HG02759 (cell line): ENCODE measurements at regions not wholly inside any gene's neighbourhood (a gene's known extent, or its start where the extent isn't known, plus 50 kb on each side); places are given as distances from the start of the nearest gene placed in this dataset.
"Not testable (repeated sequence)": the region's sequence is repeated elsewhere in the genome, so short reads cannot be mapped to it uniquely, and the experiment has no call there.

Experiments
- ATAC-seq: cut with Tn5 transposase; IDR thresholded peaks from one replicate; pipeline ENCODE4 v1.9.1; 2021; ENCODE audit warnings: mild to moderate bottlenecking, moderate library complexity; ENCODE audit not compliant: unreplicated experiment

DNA sequence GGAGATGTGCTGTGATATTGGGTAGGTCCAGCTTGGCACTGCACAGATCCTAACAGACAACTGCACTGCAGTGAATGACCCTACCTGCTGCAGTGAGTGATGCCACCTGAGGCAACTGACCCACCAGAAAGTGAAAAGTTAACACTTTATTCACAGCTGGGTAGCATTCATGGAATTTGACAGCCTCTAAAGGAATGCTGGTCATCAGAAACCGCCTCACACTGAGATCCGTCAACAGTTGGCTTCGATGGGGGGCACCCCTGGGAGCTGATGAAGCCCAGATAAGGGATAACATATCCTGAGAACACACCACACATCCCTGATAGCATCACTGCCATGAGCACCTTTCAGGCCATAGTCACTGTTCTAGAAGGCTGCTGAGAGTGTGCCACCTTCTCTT, 272.4 kb upstream of the CRY1 start:
- ATAC-seq = no peak

DNA sequence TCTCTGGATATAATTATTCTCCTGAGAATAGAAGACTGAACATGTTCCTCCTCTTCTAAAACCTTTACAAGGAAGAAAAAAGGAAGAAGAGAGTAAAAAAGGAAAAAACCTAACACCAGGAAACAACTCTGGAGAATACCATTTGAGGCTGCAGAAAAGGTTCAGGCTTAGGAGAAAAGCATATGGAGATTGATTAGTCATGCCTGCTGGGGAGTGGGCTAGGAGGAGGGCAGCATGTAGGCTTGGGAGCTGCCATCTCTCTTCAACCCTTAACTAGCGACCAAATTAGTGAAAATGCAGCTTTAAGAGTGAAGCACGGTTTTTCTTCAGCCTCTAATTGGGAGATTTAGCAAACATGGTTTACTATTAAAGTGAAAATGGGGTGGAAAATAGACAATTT, 273.0 kb upstream of the CRY1 start:
- ATAC-seq = no peak

DNA sequence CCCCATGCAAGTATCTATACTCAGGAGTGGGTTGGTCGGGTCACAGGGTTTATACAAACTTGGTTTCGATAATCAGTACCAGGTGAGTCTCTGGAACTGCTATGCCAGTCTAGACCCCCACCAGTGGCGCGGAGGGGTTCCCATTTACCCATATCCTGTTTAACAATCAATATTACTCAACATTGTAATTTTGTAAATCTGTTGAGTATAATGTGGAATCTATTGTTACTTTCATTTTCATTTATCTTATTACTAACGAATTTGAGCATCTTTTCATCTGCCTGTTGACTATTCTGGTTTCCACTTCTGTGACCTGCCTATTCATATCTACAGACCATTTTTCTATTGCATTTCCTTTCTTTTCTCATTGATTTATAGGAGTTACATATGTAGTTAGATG, 275.2 kb upstream of the CRY1 start:
- no peak for ATAC-seq

DNA sequence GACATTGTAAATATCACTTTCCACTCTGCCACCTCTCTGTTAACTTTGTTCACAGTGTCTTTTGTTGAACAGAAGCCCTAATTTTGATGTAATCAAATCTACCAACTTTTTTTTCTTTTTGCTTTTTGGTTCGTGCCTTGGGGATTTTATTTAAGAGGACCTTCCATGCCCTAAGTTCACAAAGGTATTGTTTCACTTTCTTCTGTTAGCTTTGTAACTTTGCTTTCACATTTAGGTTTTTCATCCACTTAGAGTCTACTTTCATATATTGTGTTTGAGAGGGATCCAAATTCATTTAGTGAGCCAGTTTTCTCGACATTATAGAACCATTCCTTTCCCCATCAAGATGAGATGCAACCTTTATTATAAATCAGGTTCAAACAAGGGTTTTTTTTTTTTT, 275.7 kb upstream of the CRY1 start:
- no peak for ATAC-seq

DNA sequence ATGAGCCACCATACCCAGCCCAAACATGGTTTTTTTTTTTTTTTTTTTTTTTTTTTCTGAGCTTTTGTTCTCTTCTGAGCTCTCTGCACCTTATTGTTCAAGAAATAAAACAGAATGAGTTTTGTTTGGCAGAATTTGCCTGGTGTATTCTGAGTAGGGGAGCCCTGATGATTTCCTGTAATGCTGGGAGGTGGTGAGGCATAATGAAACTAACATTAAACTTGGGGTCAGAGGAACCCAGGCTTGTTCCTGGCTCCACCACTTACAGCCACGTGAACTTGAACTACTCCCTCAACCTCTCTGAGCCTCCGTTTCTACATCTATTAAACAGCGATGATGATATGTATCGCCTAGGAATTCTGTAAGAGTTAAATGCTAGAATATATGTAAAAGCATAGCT, 276.3 kb upstream of the CRY1 start:
- ATAC-seq = no peak

DNA sequence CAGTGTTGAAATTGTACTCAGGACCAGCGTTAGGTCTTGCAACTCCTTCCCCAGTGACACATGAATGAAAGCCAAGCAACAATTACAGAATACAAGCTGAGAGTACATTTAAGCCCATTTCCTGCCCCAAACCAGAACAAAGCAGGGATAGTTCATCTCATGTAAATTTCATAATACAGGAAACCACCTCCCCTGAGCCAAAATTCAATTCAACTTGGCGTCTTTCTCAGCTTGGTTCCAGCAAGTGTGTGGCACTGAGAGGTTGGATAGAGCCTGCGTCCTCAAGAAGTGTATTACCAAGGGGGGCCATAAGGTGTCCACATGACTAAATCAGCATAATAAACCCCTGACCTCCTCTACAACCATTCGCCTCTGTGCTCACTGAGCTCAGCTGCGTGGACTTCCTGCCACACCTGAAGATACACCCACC, 278.9 kb upstream of the CRY1 start:
- ATAC-seq = no peak

DNA sequence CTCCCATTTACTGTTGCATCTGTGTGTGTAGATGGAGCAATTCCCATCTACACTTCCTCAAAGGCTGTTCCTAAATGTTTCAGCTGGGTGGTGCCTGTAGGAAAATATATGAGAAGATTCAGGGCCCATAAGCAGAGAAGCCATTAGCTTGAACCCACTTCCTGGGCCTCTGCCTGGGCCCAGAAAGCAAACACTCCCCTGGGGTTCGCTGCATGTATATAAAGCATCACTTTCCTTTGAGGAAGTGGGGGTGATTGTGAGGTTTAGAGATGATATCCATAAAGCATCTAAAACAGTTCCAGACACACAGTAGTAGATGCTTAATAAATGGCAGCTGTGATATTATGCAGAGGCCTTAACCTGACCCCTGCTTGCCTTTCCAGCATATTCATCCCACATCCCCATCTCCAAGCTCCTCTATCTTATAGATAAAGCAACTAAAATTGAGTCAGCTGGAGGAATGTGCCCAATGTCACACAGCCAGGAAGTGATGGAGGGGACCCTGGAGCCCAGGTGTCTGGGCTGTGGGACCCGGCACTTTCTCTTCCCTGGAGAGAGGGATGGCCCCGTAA, 280.0 kb upstream of the CRY1 start:
- no peak for ATAC-seq

DNA sequence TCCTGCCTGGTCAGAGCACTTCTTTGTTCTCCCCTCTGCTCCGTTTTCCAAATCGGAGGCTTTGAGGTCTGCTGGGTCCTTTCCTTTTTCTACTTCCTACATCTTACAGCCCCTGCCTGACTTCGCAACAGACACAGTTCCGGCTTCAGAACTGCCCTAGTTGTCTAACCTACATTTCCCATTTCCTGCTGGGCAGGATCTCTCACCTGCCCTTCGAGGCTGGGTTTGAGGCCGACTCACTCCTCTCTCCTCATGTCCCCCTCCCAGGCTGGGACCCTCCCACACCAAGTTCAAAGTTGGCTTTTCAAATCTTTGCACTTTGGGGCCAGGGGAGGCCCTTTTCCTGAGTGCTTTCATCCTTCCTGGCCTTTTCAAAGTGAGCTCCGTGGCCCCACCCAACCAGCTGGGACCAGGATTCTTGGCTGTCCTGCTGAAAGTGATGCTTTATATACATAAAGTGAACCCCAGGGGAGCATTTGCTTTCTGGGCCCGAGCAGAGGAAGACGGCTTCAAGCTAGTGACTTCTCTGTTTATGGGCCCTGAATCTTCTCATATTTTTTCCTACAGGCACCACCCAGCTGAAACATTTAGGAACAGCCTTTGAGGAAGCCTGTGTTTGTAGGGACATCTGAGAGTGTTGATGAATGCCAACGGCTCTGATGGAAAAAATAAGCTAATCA, 281.0 kb upstream of the CRY1 start:
- no peak for ATAC-seq

DNA sequence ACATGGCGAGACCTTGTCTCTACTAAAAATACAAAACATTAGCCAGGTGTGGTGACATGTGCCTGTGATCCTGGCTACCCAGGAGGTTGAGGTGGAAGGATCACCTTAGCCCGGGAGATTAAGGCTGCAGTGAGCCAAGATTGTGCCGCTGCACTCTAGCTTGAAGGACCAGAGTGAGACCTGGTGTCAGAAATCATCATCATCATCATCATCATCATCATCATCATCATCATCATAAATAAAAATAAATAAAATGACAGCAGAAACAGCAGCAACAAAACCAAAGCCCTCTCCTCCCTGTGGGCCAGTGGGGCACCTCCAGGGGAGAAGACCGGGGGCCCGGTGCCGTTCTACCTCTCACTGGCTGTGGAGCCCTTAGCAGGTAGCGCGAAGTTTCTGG, 281.9 kb upstream of the CRY1 start:
- ATAC-seq = no peak

DNA sequence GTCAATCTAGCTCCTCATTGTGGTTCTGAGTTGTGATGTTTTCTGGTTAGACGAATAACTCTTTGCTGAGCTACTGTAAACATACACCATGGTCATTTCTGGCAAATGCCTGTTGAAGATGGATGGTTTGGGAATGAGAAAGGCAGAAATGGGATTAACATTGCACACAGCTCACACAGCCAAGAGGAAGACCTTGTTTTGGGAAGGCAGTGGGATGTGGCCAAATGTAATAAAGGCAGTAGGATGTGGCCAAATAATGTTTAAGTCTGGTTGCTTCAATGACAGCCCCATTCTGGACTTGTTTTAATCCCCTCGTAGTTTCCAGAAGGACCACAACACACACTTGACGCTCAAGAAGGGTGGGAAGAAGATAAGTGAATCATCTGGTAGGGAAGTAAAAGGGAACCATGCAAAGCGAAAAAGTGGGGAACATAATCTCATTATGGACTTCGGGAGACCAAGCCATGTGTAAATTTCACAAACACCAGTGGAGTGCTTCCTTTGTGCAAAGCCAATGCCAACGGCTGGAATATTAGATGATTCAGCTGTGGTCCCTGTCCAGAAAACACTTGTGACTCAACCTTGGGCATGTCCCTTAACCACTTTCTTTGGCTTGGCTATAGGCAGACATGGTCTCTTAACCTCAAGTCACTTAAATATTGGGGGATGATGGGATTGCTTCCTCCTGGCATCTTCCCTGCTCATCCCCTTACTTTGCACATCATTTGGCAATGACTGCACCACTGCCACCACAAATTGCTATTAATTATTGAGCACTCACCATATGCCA, 284.4 kb upstream of the CRY1 start:
- ATAC-seq = no peak

DNA sequence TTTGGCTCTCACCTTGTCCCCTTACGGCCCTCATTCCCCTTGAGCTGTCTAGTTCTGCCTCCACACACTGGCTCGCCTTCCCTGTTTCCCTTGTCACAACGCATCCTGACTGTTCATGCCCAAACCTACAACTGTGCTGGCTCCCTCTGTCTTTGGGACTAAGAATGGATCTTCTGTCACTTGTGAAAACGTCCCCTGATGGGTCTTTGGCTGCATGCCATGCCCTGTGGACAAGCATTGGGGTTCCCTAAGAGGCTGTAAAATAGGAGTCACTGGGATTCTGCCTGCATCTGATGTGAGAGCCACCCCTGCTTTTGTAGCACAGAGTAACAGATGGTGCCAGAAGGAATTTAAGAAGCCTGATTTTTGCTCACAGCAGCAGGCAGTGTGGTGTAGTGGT, 285.3 kb upstream of the CRY1 start:
- no peak for ATAC-seq

DNA sequence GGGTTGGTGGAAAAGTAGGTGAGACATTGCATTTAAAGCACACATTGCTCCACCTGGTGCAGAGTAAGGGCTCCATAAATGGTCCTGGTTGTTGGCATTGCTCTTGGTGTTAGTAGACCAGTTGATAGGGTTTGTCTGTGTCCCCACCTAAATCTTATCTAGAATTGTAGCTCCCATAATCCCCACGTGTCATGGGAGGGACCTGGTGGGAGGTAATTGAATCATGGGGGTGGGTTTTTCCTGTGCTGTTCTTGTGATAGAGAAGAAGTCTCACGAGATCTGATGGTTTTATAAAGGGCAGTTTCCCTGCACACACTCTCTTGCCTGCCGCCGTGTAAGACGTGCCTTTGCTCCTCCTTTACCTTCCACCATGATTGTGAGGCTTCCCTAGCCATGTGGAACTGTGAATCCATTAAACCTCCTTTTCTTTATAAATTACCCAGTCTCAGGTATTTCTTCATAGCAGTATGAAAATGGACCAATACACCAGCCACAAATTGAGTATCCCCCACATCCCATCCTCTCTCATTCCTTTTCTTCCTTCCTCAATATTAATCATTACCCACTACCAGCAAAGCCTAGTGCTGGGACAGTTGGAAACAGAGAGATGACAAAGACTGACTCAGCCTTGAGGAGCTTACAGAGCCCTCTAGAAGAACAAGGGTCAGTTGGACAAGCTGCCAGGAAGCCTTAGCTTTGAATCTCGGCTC, 285.9 kb upstream of the CRY1 start:
- not testable (repeated sequence) for ATAC-seq

DNA sequence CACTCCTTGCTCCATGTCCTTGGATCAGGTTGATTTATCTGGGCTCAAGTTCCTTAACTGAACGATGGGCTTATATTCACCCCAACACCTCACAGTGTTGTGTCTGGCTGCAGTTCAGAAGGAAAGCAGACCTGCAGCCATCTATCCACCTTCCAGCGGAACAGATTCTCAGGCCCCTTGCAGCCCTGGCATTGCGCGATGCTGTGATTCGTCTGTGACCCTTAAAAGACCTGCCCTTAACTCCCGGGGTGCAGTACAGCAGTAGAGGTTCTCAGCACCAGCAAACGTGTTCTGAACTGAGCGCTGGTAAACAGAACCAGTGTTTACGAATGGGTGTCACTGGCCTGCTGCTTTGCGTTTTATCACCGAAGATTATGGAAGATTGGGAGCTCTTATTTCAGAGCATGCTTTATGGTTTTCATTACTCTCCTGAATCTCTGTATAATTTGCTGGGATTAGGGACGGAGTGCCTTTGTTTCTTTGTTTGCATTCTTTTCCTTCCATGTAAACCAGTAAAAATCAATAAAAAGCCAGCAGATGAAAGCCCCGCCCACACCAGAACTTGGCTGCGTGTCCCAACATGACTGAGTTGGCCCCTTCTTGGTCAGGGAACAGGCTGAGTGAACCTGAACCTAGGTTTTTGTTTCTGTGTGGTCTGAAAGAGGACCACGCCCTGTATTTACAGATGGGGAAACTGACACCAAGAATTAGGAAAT, 286.7 kb upstream of the CRY1 start:
- ATAC-seq = no peak

DNA sequence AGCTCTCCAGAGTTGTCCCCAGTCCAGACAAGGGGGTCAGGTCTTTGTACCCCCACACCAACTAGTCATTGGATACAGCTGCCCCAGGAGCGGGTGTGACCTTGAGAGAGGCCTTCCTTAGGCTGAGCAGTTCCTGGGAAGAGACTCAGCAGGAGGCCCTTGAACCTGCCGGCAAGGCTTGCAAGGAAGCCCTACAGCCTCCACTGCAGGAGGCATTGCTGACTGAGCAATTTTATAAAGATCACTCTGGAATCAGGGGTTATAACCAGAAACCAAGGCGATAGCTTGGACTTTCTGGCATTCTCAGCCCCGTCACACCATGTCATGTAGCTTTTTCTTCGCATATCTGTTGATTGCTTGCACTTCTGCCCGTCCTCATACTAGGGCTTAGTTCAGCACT, 291.3 kb upstream of the CRY1 start:
- no peak for ATAC-seq

DNA sequence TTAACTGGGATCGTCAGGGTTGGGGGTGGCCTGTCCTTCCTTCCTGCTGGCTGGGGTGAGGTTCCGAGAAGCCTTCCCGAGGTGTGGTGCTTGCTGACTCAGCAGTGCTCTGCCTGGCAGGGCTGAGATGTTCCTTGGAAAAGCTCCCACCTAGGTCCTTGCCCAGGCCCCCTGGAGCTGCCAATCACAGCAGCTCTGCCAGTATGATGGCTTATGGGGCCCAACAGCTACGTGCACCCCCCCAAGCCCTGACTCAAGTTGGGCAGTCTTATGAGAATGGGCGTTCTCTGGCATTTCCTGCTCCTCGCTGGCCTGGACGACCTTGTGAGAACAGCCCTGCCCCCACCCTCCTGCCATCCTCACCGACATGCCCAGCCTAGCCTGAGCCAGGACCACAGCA, 292.2 kb upstream of the CRY1 start:
- no peak for ATAC-seq

DNA sequence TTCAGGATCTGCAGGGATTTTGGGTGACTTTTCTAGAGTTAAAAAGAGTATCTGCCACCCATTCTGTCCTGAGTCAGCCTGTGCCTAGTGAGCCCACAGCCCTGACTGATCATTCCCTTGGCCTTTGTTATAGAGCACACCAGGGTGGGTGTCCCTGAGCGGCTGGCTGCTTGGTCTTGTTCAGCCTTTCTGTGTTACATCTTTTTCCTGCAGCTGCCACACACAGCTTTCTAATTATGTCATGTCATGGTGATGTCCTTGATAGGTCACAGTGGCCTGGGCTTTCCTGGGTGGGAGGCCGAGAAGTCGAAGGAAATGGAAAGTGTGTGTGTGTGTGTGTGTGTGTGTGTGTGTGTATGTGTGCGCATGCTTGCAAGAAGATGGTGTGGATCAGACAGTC, 293.2 kb upstream of the CRY1 start:
- ATAC-seq = no peak

DNA sequence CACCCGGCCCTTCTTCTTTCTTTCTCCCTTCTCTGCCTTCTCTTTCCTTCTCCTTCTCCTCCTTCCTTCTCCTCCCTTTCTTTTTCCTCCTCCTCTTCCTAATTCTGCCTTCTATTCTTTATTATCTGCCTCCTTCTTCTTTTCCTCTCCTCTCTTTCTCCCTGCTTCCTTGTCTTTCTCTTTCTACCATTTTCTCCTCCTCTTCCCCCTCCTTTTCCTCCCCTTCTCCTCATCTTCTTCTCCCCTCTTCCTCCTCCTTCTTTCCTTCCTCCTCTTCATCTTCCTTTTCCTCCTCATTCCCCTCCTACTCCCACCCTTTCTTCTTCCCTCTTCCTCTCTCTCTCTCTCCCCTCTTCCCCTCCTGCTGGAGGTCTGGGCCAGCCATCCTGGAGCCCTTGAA, 294.9 kb upstream of the CRY1 start:
- ATAC-seq = no peak

DNA sequence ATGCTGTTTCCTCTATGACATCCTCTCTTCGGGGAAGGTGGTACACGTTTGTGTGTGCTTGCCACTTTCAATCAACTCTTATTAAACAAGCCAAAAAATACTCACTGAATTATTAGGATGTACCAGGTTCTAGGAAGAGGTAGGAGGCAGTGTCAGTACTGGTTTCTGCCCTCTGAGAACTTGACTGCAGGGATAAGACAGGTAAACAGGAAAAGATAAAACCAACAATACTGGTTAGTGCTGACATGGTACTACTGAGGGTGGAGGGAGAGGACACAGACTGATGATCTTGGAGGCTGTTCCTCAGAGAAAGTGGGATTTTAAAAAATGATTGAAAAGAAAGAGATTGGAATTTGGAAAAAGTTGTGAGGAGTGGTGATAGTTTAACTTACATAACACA, 295.2 kb upstream of the PWP1 start:
- ATAC-seq = no peak

DNA sequence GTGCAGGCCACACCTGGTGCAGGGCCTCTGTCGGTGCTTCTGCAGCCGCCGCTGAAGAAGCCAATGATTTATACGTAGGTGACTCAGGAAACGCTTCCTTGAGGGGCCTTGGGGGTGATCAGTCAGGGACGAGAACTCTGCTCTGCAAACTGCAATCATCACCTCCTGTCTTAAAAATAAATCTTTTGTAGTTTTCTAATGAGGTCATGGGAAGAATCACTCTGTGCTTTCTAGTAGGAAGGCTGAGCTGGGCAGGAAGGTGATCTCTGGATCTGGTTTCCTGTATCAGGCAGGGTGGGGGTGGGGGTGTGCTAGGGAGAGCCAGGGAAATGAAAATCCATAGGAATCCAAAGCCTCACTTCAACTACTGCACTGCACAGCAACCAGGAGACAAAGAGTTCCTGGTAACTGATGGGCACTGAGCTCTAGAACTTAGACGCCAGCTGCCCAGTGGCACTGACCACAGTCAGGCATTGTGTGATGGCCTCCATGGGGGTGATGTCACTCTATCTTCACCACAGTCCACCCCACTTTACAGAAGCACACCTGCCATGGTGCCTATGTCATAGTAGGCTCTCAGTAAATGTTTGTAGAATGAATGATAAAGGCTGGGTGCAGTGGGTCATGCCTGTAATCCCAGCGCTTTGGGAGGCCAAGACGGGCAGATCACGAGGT, 292.4 kb upstream of the PWP1 start:
- no peak for ATAC-seq

DNA sequence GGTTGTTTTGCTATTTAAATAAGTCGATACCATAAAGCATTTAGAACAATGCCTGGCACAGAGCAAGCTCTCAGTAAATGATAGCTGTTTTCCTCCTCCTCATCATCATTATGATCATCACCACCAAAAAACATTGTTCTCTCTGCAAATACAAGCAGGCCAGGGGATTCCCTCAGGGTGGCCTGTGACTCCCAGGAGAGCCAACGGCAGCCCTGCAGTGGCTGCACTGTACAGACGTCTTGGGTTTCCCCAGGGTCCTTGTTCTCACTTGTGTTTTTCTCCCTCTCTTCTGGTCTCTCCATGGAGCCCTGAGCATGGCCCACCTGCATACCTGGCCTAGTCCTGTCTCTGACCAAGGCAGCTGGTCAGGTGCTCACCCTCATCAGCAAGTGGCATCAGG, 290.9 kb upstream of the PWP1 start:
- ATAC-seq = no peak

DNA sequence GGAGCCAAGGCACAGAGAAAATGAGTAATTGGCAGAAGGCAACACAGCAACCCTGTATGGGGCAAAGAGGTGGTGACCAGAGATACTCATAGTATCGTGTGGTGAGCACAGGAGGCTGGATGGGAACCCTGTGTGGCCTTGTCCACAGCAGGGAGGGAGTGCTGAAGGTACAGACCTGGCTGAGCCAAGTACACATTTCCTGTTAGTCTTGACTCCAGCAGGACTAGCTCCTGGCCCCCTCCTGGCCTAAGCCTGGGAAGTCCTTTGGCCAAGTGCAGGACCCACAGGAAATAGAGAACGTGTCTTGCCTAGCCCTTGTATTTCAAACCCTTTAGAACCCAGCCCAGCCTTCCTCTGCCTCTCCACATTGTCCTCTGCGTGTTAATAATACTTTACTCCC, 289.8 kb upstream of the PWP1 start:
- ATAC-seq = no peak
